SK-N-SH (cell line): ENCODE measurements at regions not wholly inside any gene's neighbourhood (a gene's known extent, or its start where the extent isn't known, plus 50 kb on each side); places are given as distances from the start of the nearest gene placed in this dataset.

Experiments
- CHD2 ChIP-seq: fragments of 150-350 bp; IDR thresholded peaks from 2 replicates; pipeline ENCODE4 v1.6.1; 2018; ENCODE audit warnings: low read length; ENCODE audit not compliant: partially characterized antibody
- FOXM1 ChIP-seq: IDR thresholded peaks from 2 replicates; pipeline ENCODE4 v1.4.0; 2012; ENCODE audit warnings: low read depth, mild to moderate bottlenecking
- MXI1 ChIP-seq: IDR thresholded peaks from 2 replicates; pipeline ENCODE4 v1.6.1; 2012; ENCODE audit warnings: mild to moderate bottlenecking, low read depth, low read length, improper control_type of control experiment
- NFIC ChIP-seq: IDR thresholded peaks from 2 replicates; pipeline ENCODE4 v1.4.0; 2012; ENCODE audit warnings: borderline replicate concordance
- NRF1 ChIP-seq: IDR thresholded peaks from 2 replicates; pipeline ENCODE4 v1.6.1; 2012; ENCODE audit warnings: low read depth, mild to moderate bottlenecking, low read length
- POLR2AphosphoS5 ChIP-seq: IDR thresholded peaks from 2 replicates; pipeline ENCODE4 v1.6.1; 2012; ENCODE audit warnings: low read depth, low read length
- RXRA ChIP-seq: IDR thresholded peaks from 2 replicates; pipeline ENCODE4 v1.4.0; 2012; ENCODE audit warnings: low read depth, mild to moderate bottlenecking, borderline replicate concordance
- SIN3A ChIP-seq: IDR thresholded peaks from 2 replicates; pipeline ENCODE4 v1.6.1; 2012; ENCODE audit warnings: low read depth, mild to moderate bottlenecking, low read length, moderate library complexity, borderline replicate concordance
- TAF1 ChIP-seq: IDR thresholded peaks from 2 replicates; pipeline ENCODE4 v1.6.1; 2012; ENCODE audit warnings: low read depth, mild to moderate bottlenecking, low read length, moderate library complexity, borderline replicate concordance
- TCF12 ChIP-seq: IDR thresholded peaks from 2 replicates; pipeline ENCODE4 v1.4.0; 2012
- TEAD4 ChIP-seq: IDR thresholded peaks from 2 replicates; pipeline ENCODE4 v1.4.0; 2012; ENCODE audit warnings: mild to moderate bottlenecking, borderline replicate concordance; ENCODE audit not compliant: insufficient read depth
- TF ChIP-seq, protein P1 (sequence below): fragments of 200-600 bp; sonication (generic); IDR thresholded peaks from 2 replicates; pipeline ENCODE4 v1.6.1; 2017; ENCODE audit warnings: antibody characterized with exemption, mild to moderate bottlenecking, moderate library complexity
- TF ChIP-seq, protein P2 (sequence below): IDR thresholded peaks from 2 replicates; pipeline ENCODE4 v1.4.0; 2012; ENCODE audit warnings: low read depth

DNA sequence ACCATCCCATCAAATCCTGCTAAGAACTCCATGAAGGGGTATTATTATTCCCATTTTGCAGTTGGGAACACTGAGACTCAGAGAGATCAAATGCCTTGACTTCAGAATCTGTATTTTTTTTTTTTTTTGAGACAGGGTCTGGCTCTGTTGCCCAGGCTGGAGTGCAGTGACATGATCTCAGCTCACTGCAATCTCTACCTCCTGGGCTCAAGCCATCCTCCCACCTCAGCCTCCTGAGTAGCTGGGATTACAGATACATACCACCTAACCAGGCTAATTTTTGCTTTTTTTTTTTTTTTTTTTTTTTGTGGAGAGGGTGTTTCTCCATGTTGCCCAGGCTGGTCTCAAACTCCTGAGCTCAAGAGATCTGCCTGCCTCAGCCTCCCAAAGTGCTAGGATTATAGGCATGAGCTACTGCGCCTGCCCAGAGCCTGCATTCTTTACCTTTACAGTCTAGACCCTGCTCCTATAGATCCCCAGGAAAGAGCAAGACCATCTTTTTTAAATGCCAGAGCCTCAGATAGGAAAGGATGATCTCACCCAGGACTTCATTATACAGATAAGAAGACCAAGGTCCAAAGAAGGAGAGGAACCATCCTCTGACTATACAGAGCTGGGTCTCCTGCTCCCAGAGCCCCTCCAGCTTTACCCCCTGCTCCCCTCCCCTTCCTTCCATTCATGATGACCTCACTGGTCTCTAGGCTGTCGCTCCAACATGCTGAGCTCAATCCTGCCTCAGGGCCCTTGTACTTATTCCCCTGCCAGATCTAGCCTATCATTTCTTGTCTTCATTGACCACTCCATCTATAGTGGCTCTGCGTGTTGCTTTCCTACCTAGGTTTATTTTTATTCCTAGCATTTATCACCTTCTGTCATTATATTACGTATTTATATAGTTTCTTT is 138.6 kb downstream of the CEBPB start:
- TF ChIP-seq NRF1 (no peak), CHD2 (no peak), FOXM1 (no peak), RXRA (no peak), TCF12 (no peak), TAF1 (no peak), NFIC (no peak), SIN3A (no peak), POLR2AphosphoS5 (no peak), TEAD4 (no peak), MXI1 (no peak)
- TF ChIP-seq, protein P1, sequence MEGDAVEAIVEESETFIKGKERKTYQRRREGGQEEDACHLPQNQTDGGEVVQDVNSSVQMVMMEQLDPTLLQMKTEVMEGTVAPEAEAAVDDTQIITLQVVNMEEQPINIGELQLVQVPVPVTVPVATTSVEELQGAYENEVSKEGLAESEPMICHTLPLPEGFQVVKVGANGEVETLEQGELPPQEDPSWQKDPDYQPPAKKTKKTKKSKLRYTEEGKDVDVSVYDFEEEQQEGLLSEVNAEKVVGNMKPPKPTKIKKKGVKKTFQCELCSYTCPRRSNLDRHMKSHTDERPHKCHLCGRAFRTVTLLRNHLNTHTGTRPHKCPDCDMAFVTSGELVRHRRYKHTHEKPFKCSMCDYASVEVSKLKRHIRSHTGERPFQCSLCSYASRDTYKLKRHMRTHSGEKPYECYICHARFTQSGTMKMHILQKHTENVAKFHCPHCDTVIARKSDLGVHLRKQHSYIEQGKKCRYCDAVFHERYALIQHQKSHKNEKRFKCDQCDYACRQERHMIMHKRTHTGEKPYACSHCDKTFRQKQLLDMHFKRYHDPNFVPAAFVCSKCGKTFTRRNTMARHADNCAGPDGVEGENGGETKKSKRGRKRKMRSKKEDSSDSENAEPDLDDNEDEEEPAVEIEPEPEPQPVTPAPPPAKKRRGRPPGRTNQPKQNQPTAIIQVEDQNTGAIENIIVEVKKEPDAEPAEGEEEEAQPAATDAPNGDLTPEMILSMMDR = no peak
- TF ChIP-seq, protein P2, sequence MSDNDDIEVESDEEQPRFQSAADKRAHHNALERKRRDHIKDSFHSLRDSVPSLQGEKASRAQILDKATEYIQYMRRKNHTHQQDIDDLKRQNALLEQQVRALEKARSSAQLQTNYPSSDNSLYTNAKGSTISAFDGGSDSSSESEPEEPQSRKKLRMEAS = no peak
